PC-9 (cell line): ENCODE measurements at regions not wholly inside any gene's neighbourhood (a gene's known extent, or its start where the extent isn't known, plus 50 kb on each side); places are given as distances from the start of the nearest gene placed in this dataset.

Experiments
- CTCF ChIP-seq: fragments of 200-600 bp; sonication (generic); conservative IDR thresholded peaks from 2 replicates; pipeline ENCODE4 v1.6.1; 2017; ENCODE audit warnings: mixed run types, antibody characterized with exemption, mild to moderate bottlenecking, moderate library complexity
- EZH2 ChIP-seq: fragments of 200-600 bp; sonication (generic); IDR thresholded peaks from 2 replicates; pipeline ENCODE4 v1.8.0; 2017; ENCODE audit warnings: antibody characterized with exemption, low read depth

GRCh38 chr11:42049650-42050049 lies 590.2 kb upstream of the LRRC4C start:
- TF ChIP-seq CTCF, result no peak
- TF ChIP-seq EZH2, result no peak
